Activated naive CD4-positive, alpha-beta T cell treated with anti-CD3 and anti-CD28 coated beads for 36 hours (primary cell): ENCODE measurements at regions not wholly inside any gene's neighbourhood (a gene's known extent, or its start where the extent isn't known, plus 50 kb on each side); places are given as distances from the start of the nearest gene placed in this dataset.
"Not testable (repeated sequence)": the region's sequence is repeated elsewhere in the genome, so short reads cannot be mapped to it uniquely, and the experiment has no call there.

ENCODE experiments used
- CTCF ChIA-PET: fragments of 350-600 bp; sonication (Branson Sonifier 250); formaldehyde crosslinking; loops from one replicate; lab custom pipeline; 2021; ENCODE audit warnings: antibody characterized with exemption; lab: Charles Lee
- DNase-seq: peaks from one replicate; pipeline ENCODE4 v3.0.0-alpha.2; 2020
- H3K27ac Mint-ChIP-seq: one replicate; pipeline ENCODE4 v1.8.0; 2021; ENCODE audit warnings: mild to moderate bottlenecking, mixed read lengths
- H3K27me3 Mint-ChIP-seq: one replicate; pipeline ENCODE4 v1.8.0; 2021; ENCODE audit warnings: low read depth, mixed read lengths
- H3K36me3 Mint-ChIP-seq: one replicate; pipeline ENCODE4 v1.8.0; 2021; ENCODE audit warnings: low read depth, mixed read lengths
- H3K4me1 Mint-ChIP-seq: one replicate; pipeline ENCODE4 v1.8.0; 2021; ENCODE audit warnings: low read depth, mixed read lengths
- H3K4me3 Mint-ChIP-seq: one replicate; pipeline ENCODE4 v1.8.0; 2021; ENCODE audit warnings: mild to moderate bottlenecking, moderate library complexity, mixed read lengths
- H3K9me3 Mint-ChIP-seq: one replicate; pipeline ENCODE4 v1.8.0; 2021; ENCODE audit warnings: mixed read lengths
- intact Hi-C: fragments of 100-400 bp; cut with micrococcal nuclease; formaldehyde crosslinking; loops from one replicate; pipeline ENCODE4 v1.15.1; 2023

- H3K36me3 Mint-ChIP-seq, H3K9me3 Mint-ChIP-seq, H3K4me1 Mint-ChIP-seq, DNase-seq, H3K27ac Mint-ChIP-seq, H3K4me3 Mint-ChIP-seq, intact Hi-C loops, H3K27me3 Mint-ChIP-seq: not testable (repeated sequence)
- CTCF ChIA-PET = interaction anchor here (0.5 kb wide), 1 partner anchor 382 kb away, joined by 3 read pairs; no protein-coding TSS in a partner anchor
These were observed 129.1 kb downstream of the CCT8L2 start for GRCh38 chr22:16463472-16463871.

DNA sequence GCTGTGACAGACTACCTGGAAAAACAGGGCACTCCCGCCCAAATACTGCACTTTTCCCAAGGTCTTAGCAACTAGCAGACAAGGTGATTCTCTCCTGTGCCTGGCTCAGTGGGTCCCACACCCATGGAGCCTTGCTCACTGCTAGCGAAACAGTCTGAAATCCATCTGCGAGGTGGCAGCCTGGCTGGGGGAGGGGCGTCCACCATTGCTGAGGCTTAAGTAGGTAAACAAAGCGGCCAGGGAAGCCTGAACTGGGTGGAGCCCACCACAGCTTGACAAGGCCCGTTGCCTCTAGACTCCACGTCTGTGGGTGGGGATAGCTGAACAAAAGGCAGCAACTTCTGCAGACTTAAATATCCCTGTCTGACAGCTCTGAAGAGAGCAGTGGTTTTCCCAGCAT is 145.2 kb downstream of the CCT8L2 start:
- H3K27ac Mint-ChIP-seq, DNase-seq, intact Hi-C loops, H3K9me3 Mint-ChIP-seq, H3K36me3 Mint-ChIP-seq, H3K4me3 Mint-ChIP-seq, H3K27me3 Mint-ChIP-seq, CTCF ChIA-PET, H3K4me1 Mint-ChIP-seq: not testable (repeated sequence)

DNA sequence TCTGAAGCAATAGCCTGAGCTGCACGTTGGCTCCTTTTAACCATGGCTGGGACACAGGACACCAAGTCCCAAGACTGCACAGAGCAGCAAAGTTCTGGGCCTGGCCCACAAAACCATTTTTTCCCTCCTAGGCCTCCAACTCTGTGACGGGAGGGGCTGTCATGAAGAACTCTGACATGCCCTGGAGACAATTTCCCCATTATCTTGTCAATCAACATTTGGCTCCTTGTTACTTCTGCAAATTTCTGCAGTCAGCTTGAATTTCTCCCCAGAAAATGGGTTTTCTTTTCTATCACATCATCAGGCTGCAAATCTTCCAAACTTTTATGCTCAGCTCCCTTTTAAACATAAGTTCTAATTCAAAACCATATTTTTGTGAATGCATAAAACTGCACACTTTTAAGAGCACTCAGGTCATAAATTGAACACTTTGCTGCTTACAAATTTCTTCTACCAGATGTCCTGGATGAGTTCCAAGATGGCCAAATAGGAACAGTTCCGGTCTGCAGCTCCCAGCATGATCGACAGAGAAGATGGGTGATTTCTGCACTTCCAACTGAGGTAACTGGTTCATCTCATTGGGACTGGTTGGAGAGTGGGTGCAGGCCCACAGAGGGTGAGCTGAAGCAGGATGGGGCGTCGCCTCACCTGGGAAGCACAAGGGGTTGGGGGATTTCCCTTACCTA is 145.7 kb downstream of the CCT8L2 start:
- DNase-seq, H3K27ac Mint-ChIP-seq, H3K4me1 Mint-ChIP-seq, H3K9me3 Mint-ChIP-seq, intact Hi-C loops, CTCF ChIA-PET, H3K36me3 Mint-ChIP-seq, H3K4me3 Mint-ChIP-seq, H3K27me3 Mint-ChIP-seq: not testable (repeated sequence)

- not testable (repeated sequence) for H3K27ac Mint-ChIP-seq, H3K4me3 Mint-ChIP-seq
These were observed 151.6 kb downstream of the CCT8L2 start for GRCh38 chr22:16441014-16441413.

DNA sequence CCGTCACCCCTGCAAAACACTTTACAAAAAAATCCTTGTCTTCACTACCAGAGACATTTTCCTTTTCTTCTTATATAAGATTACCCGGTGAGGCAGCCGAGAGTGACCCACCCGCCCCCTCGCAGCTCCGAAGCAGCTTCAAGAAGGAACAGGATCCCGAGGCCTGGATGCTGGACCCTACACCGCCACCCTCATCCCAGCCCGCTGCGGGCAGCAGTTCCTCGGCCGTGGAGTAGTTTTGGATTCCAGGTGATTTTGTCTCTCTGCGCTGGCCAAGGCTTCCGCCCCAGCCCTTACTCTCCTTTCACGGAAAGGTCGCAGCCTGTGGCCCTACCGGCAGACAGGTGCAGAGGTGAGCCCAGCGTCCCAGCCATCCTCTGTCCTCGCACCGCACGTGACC is 169.1 kb downstream of the CCT8L2 start:
- intact Hi-C loops, H3K36me3 Mint-ChIP-seq, DNase-seq, CTCF ChIA-PET, H3K4me3 Mint-ChIP-seq, H3K27ac Mint-ChIP-seq, H3K9me3 Mint-ChIP-seq, H3K4me1 Mint-ChIP-seq, H3K27me3 Mint-ChIP-seq: not testable (repeated sequence)

More at GRCh38 chr22:16441014-16441413, 151.6 kb downstream of the CCT8L2 start:
- intact Hi-C loops, H3K9me3 Mint-ChIP-seq, H3K4me1 Mint-ChIP-seq, DNase-seq, H3K36me3 Mint-ChIP-seq, H3K27me3 Mint-ChIP-seq, CTCF ChIA-PET: not testable (repeated sequence)

GRCh38 chr22:16417498-16417897 is 175.1 kb downstream of the CCT8L2 start:
- intact Hi-C loops, H3K36me3 Mint-ChIP-seq, CTCF ChIA-PET, H3K9me3 Mint-ChIP-seq, H3K4me3 Mint-ChIP-seq, DNase-seq, H3K27me3 Mint-ChIP-seq, H3K4me1 Mint-ChIP-seq, H3K27ac Mint-ChIP-seq: not testable (repeated sequence)

DNA sequence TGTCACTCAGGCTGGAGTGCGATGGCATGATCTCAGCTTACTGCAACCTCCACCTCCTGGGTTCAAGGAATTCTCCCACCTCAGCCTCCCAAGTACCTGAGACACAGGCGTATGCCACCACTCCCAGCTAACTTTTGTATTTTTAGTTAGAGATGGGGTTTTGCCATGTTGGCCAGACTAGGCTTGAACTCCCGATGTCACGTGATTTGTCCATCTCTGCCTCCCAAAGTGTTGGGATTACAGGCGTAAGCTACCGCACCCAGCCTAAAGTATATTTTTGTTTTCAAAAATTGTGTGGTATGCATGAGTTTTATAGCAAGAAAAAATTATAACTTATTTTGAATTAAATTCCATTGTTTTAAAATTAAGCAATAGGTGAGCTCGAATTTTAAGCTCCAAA is 188.0 kb downstream of the CCT8L2 start:
- H3K4me1 Mint-ChIP-seq, H3K27ac Mint-ChIP-seq, CTCF ChIA-PET, H3K27me3 Mint-ChIP-seq, H3K36me3 Mint-ChIP-seq, H3K9me3 Mint-ChIP-seq, intact Hi-C loops, H3K4me3 Mint-ChIP-seq, DNase-seq: not testable (repeated sequence)

DNA sequence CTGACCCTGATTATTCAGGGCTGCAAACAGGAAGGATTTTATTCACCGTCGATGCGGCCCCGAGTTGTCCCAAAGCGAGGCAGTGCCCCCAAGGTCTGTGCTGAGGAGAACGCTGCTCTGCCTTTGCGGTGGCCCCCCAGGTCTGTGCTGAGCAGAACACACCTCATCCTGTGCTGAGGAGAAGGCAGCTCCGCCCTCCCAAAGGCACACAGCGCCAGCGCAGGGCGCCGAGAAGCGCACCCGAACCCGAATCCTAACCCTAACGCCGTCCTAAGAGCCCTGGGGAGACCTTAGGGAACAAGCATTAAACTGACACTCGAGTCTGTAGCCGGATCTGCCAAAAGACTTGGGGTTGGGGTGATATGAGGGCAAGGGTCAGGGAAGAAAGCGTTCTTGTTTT is 188.9 kb downstream of the CCT8L2 start:
- H3K4me1 Mint-ChIP-seq, CTCF ChIA-PET: not testable (repeated sequence)

GRCh38 chr22:16402874-16403399 is 189.7 kb downstream of the CCT8L2 start:
- H3K4me1 Mint-ChIP-seq, H3K36me3 Mint-ChIP-seq, H3K27me3 Mint-ChIP-seq, intact Hi-C loops, H3K27ac Mint-ChIP-seq, H3K4me3 Mint-ChIP-seq, DNase-seq, CTCF ChIA-PET: not testable (repeated sequence)
- H3K9me3 Mint-ChIP-seq = peaks cover 11% of the 10 kb centered on the region

More for the DNA sequence above, 188.9 kb downstream of the CCT8L2 start:
- intact Hi-C loops, H3K27me3 Mint-ChIP-seq, H3K4me3 Mint-ChIP-seq, H3K36me3 Mint-ChIP-seq, H3K9me3 Mint-ChIP-seq, DNase-seq, H3K27ac Mint-ChIP-seq: not testable (repeated sequence)

GRCh38 chr22:16393476-16393875 is 199.1 kb downstream of the CCT8L2 start:
- peaks cover 14% of the 10 kb centered on the region for H3K27me3 Mint-ChIP-seq
- H3K27ac Mint-ChIP-seq, H3K9me3 Mint-ChIP-seq, CTCF ChIA-PET, H3K4me1 Mint-ChIP-seq, H3K4me3 Mint-ChIP-seq, H3K36me3 Mint-ChIP-seq, intact Hi-C loops, DNase-seq: not testable (repeated sequence)

DNA sequence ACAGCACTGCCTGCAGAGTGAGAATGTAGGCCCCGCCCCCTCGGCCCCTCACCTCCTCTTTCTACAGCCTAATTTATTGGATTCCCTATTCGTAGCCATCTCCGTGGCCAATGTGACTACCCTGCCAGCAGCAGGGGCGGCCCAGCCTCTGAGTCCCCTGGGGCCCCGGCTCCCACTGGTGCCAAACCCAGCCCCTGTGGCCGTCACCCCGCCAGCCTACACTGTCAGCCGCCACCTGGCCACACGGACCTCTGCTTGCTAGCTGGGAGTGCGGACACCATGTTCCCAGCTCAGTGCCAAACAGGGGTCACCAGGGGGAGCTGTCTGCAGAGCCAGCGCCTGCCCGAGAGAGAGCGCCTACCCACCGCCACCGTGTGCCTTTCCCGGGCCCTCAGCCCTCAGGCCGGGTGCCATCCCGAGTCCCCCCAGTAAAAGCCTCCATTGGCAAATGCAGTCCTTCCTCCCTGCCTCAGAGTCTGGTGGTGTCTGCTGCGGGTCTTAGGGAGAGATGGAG is 201.1 kb downstream of the CCT8L2 start:
- H3K9me3 Mint-ChIP-seq, H3K27ac Mint-ChIP-seq, CTCF ChIA-PET, intact Hi-C loops, DNase-seq, H3K36me3 Mint-ChIP-seq, H3K4me1 Mint-ChIP-seq, H3K4me3 Mint-ChIP-seq: not testable (repeated sequence)
- H3K27me3 Mint-ChIP-seq = peaks cover 22% of the 10 kb centered on the region

- not testable (repeated sequence) for DNase-seq, H3K36me3 Mint-ChIP-seq
These were observed 201.9 kb downstream of the CCT8L2 start for GRCh38 chr22:16390541-16391217.

GRCh38 chr22:16390046-16390445 is 202.6 kb downstream of the CCT8L2 start:
- peaks cover 27% of the 10 kb centered on the region for H3K27me3 Mint-ChIP-seq
- CTCF ChIA-PET, H3K4me3 Mint-ChIP-seq, H3K4me1 Mint-ChIP-seq, H3K27ac Mint-ChIP-seq, DNase-seq, intact Hi-C loops, H3K9me3 Mint-ChIP-seq, H3K36me3 Mint-ChIP-seq: not testable (repeated sequence)

More at GRCh38 chr22:16390541-16391217, 201.9 kb downstream of the CCT8L2 start:
- H3K9me3 Mint-ChIP-seq, H3K4me3 Mint-ChIP-seq, H3K4me1 Mint-ChIP-seq, intact Hi-C loops, CTCF ChIA-PET, H3K27ac Mint-ChIP-seq: not testable (repeated sequence)
- peaks cover 27% of the 10 kb centered on the region for H3K27me3 Mint-ChIP-seq
